SK-N-SH (cell line): ENCODE measurements at regions not wholly inside any gene's neighbourhood (a gene's known extent, or its start where the extent isn't known, plus 50 kb on each side); places are given as distances from the start of the nearest gene placed in this dataset.
A peak's percentile ranks its signal among the peaks of the same experiment; 100 is the strongest.

ENCODE experiments used
- CTCF ChIA-PET: fragments of 300-600, 350-600 bp; formaldehyde crosslinking; extraction: SDS; loops from one replicate; lab custom pipeline; 2021; lab: Yijun Ruan, JAX
- POLR2A ChIA-PET: fragments of 350-600 bp; sonication (Branson Sonifier 250); formaldehyde crosslinking; extraction: SDS; loops from one replicate; lab custom pipeline; 2020; ENCODE audit warnings: antibody characterized with exemption, inconsistent platforms; lab: Yijun Ruan, JAX
- DNase-seq: peaks from one replicate; pipeline ENCODE4 v3.0.0; 2012
- H2AFZ ChIP-seq: fragments of 200-600 bp; sonication (generic); 2 replicates; pipeline ENCODE4 v1.8.1; 2016; ENCODE audit warnings: antibody characterized with exemption, mild to moderate bottlenecking, low read depth
- H3F3A ChIP-seq: fragments of 200-600 bp; sonication (generic); replicated peaks from 2 replicates; pipeline ENCODE3; 2016; ENCODE audit warnings: antibody characterized with exemption, mild to moderate bottlenecking; ENCODE audit not compliant: insufficient read depth
- H3K27ac ChIP-seq, 2 experiments: fragments of 200-500 bp in 1 of 2; fragments of 200-600 bp in 1 of 2; sonication (Bioruptor generic) in 1 of 2; sonication (generic), shearing (Covaris generic) in 1 of 2; 2 replicates each; pipeline versions ENCODE4 v1.5.1 to v1.6.1; 2014 to 2016; ENCODE audit warnings: low read depth in 2 of 2, inconsistent platforms in 1 of 2, low read length in 1 of 2, mild to moderate bottlenecking in 1 of 2, mixed read lengths in 1 of 2
- H3K27me3 ChIP-seq: fragments of 200-600 bp; sonication (generic), shearing (Covaris generic); 2 replicates; pipeline ENCODE4 v1.6.1; 2016; ENCODE audit warnings: mixed run types; ENCODE audit not compliant: insufficient read depth
- H3K36me3 ChIP-seq, 2 experiments: fragments of 200-500 bp in 1 of 2; fragments of 200-600 bp in 1 of 2; sonication (Bioruptor generic) in 1 of 2; sonication (generic) in 1 of 2; replicated peaks in 1 of 2; 2 replicates each; pipeline versions ENCODE3 to v1.5.1; 2014 to 2016; ENCODE audit warnings: low read length in 1 of 2, mild to moderate bottlenecking in 1 of 2; ENCODE audit not compliant: insufficient read depth in 2 of 2, control insufficient read depth in 1 of 2
- H3K4me1 ChIP-seq, 2 experiments: fragments of 200-500 bp in 1 of 2; fragments of 200-600 bp in 1 of 2; sonication (Bioruptor generic) in 1 of 2; sonication (generic), shearing (Covaris generic) in 1 of 2; 2 replicates each; pipeline versions ENCODE4 v1.5.1 to v1.6.1; 2014 to 2016; ENCODE audit warnings: low read depth in 1 of 2, low read length in 1 of 2, mixed run types in 1 of 2; ENCODE audit not compliant: insufficient read depth in 2 of 2, control insufficient read depth in 1 of 2
- H3K4me2 ChIP-seq: fragments of 200-600 bp; sonication (generic), shearing (Covaris generic); 2 replicates; pipeline ENCODE4 v1.6.1; 2017; ENCODE audit warnings: mixed run types
- H3K4me3 ChIP-seq, 2 experiments: fragments of 200-500 bp in 1 of 2; fragments of 200-600 bp in 1 of 2; sonication (Bioruptor generic) in 1 of 2; sonication (generic), shearing (Covaris generic) in 1 of 2; 2 replicates each; pipeline versions ENCODE4 v1.5.1 to v1.8.1; 2014 to 2016; ENCODE audit warnings: low read depth in 2 of 2, inconsistent platforms in 1 of 2, low read length in 1 of 2, mild to moderate bottlenecking in 1 of 2, mixed read lengths in 1 of 2, moderate library complexity in 1 of 2
- H3K79me2 ChIP-seq: fragments of 200-600 bp; sonication (generic); 2 replicates; pipeline ENCODE4 v1.8.1; 2017; ENCODE audit warnings: mild to moderate bottlenecking; ENCODE audit not compliant: insufficient read depth
- H3K9ac ChIP-seq: fragments of 200-600 bp; sonication (generic); 2 replicates; pipeline ENCODE4 v1.6.1; 2017; ENCODE audit warnings: mixed run types
- H3K9me2 ChIP-seq: fragments of 200-600 bp; sonication (generic); 2 replicates; pipeline ENCODE4 v1.6.1; 2017; ENCODE audit warnings: mixed run types
- H3K9me3 ChIP-seq: fragments of 200-600 bp; sonication (generic); 2 replicates; pipeline ENCODE4 v1.6.1; 2017; ENCODE audit warnings: mixed run types, mild to moderate bottlenecking, moderate library complexity
- H4K20me1 ChIP-seq: fragments of 200-600 bp; sonication (generic); 2 replicates; pipeline ENCODE4 v1.6.1; 2017; ENCODE audit warnings: mild to moderate bottlenecking, mixed run types; ENCODE audit not compliant: insufficient read depth
- FOSL2 ChIP-seq: IDR thresholded peaks from 2 replicates; pipeline ENCODE4 v1.4.0; 2012; ENCODE audit warnings: low read depth, mild to moderate bottlenecking, moderate library complexity, borderline replicate concordance
- FOXJ3 ChIP-seq: sonication (generic); formaldehyde crosslinking; IDR thresholded peaks from 2 replicates; pipeline ENCODE4 v1.5.1; 2020; ENCODE audit warnings: mild to moderate bottlenecking, missing genetic modification reagents
- FOXM1 ChIP-seq: IDR thresholded peaks from 2 replicates; pipeline ENCODE4 v1.4.0; 2012; ENCODE audit warnings: low read depth, mild to moderate bottlenecking
- NRF1 ChIP-seq: IDR thresholded peaks from 2 replicates; pipeline ENCODE4 v1.6.1; 2012; ENCODE audit warnings: low read depth, mild to moderate bottlenecking, low read length
- PBX3 ChIP-seq: IDR thresholded peaks from 2 replicates; pipeline ENCODE4; 2012
- RXRA ChIP-seq: IDR thresholded peaks from 2 replicates; pipeline ENCODE4 v1.4.0; 2012; ENCODE audit warnings: low read depth, mild to moderate bottlenecking, borderline replicate concordance
- SIN3A ChIP-seq: IDR thresholded peaks from 2 replicates; pipeline ENCODE4 v1.6.1; 2012; ENCODE audit warnings: low read depth, mild to moderate bottlenecking, low read length, moderate library complexity, borderline replicate concordance
- TAF1 ChIP-seq: IDR thresholded peaks from 2 replicates; pipeline ENCODE4 v1.6.1; 2012; ENCODE audit warnings: low read depth, mild to moderate bottlenecking, low read length, moderate library complexity, borderline replicate concordance
- USF1 ChIP-seq: IDR thresholded peaks from 2 replicates; pipeline ENCODE4 v1.4.0; 2012; ENCODE audit warnings: low read depth, borderline replicate concordance
- YY1 ChIP-seq: IDR thresholded peaks from 2 replicates; pipeline ENCODE4 v1.4.0; 2012; ENCODE audit warnings: low read depth, mild to moderate bottlenecking
- WGBS: methylation state at CpG from one replicate; pipeline ENCODE4 v1.1.6; 2017; ENCODE audit warnings: low lambda C conversion rate; 5-methylcytosine and 5-hydroxymethylcytosine counted together
- TF ChIP-seq, protein P1 (sequence below): fragments of 150-350 bp; IDR thresholded peaks from 2 replicates; pipeline ENCODE4 v1.6.1; 2017; ENCODE audit warnings: antibody characterized with exemption, low read length, low read depth, borderline replicate concordance

GRCh38 chr13:46964789-46965527, 68.1 kb upstream of the HTR2A start (continued):
- TF ChIP-seq FOSL2, result peak; percentile 37; the same call in 1 of the 2 replicates
- no peak for TF ChIP-seq USF1
- TF ChIP-seq, protein P1, sequence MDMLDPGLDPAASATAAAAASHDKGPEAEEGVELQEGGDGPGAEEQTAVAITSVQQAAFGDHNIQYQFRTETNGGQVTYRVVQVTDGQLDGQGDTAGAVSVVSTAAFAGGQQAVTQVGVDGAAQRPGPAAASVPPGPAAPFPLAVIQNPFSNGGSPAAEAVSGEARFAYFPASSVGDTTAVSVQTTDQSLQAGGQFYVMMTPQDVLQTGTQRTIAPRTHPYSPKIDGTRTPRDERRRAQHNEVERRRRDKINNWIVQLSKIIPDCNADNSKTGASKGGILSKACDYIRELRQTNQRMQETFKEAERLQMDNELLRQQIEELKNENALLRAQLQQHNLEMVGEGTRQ, result no peak
- TF ChIP-seq RXRA, result no peak
- no peak for TF ChIP-seq NRF1
- no peak for TF ChIP-seq PBX3
- TF ChIP-seq YY1, result no peak

DNA sequence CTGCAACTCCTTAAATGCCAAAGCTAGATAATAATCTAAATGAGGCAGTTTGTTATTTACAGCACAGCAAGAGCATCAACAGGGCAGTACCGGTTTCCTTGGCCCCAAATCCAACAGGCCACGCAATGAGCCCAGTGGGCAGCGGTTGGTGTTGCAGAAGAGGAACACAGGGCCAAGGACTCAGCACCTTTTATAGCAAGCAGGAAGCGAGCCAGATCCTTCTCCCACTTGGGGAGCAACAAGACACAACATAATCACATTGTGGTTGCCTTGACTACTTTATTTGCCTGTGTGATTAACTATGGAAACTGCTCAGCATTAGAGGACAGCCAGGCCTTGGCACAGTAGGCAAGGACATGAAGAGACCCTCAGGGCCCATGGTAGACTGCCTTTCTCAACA, 67.1 kb upstream of the HTR2A start:
- POLR2A ChIA-PET, result no interaction called here
- Histone ChIP-seq H3K9me3 (no peaks in the 10 kb centered on the region), H3K4me1 (peaks cover 0 to 4% of the 10 kb centered on the region in 2 experiments; a peak in 1 of 4 replicates), H3K27ac (no peak overlapping the region), H3K4me2 (no peak overlapping the region), H3F3A (no peaks in the 10 kb centered on the region), H3K9ac (no peak overlapping the region), H3K9me2 (no peaks in the 10 kb centered on the region), H3K4me3 (no peak overlapping the region), H3K27me3 (no peaks in the 10 kb centered on the region), H4K20me1 (no peaks in the 10 kb centered on the region), H3K79me2 (no peaks in the 10 kb centered on the region), H2AFZ (no peak overlapping the region), H3K36me3 (no peaks in the 10 kb centered on the region)
- TF ChIP-seq PBX3 (no peak), FOXJ3 (CRISPR knock-in tag) (no peak), FOXM1 (no peak), TAF1 (no peak), SIN3A (no peak)
- TF ChIP-seq, protein P1, result no peak
- WGBS, result 31% methylated on average over 3 of the region's 4 CpGs
- CTCF ChIA-PET, result interaction anchor here (2.5 kb wide), 1 partner anchor 10 kb away, joined by 14 read pairs; no protein-coding TSS in a partner anchor
- DNase-seq, result no peak
